Omental fat pad (tissue), 3 donors: ENCODE measurements at regions not wholly inside any gene's neighbourhood (a gene's known extent, or its start where the extent isn't known, plus 50 kb on each side); places are given as distances from the start of the nearest gene placed in this dataset.
"Not testable (repeated sequence)": the region's sequence is repeated elsewhere in the genome, so short reads cannot be mapped to it uniquely, and the experiment has no call there.

Experiments used
- ATAC-seq: fragments of 150-250 bp; one replicate; pipeline ENCODE4 v1.9.1; 2016; ENCODE audit warnings: mild to moderate bottlenecking, moderate library complexity; ENCODE audit not compliant: low FRiP score
- DNase-seq: peaks from one replicate; pipeline ENCODE4 v3.0.0-alpha.2; 2019; ENCODE audit warnings: low spot score
- CTCF ChIP-seq, 3 donors: fragments of 450-650 bp; IDR thresholded peaks; one replicate each; pipeline ENCODE4 v1.5.1; 2016 to 2017; ENCODE audit warnings: antibody characterized with exemption in 3 of 3, mild to moderate bottlenecking in 3 of 3, moderate library complexity in 2 of 3

GRCh38 chr2:226087051-226087450, 687.5 kb downstream of the NYAP2 start:
- no peak for TF ChIP-seq CTCF (IDR thresholded peaks at IDR 0.05)
- no peak for DNase-seq
- no peak for ATAC-seq

- DNase-seq (no peak), ATAC-seq (no peak)
- TF ChIP-seq CTCF (IDR thresholded peaks at IDR 0.05) = no peak
Observed at GRCh38 chr2:226086190-226086589, 686.7 kb downstream of the NYAP2 start.

- not testable (repeated sequence) for DNase-seq, ATAC-seq
Observed at GRCh38 chr2:226085425-226085824, 685.9 kb downstream of the NYAP2 start.

GRCh38 chr2:226080334-226080733, 680.8 kb downstream of the NYAP2 start:
- no peak for TF ChIP-seq CTCF (IDR thresholded peaks at IDR 0.05)
- DNase-seq = no peak
- no peak for ATAC-seq

- no peak for ATAC-seq
- no peak for TF ChIP-seq CTCF (IDR thresholded peaks at IDR 0.05)
Observed at GRCh38 chr2:226079671-226080181, 680.2 kb downstream of the NYAP2 start.

GRCh38 chr2:226079196-226079595, 679.7 kb downstream of the NYAP2 start:
- ATAC-seq (no peak), DNase-seq (no peak)
- no peak for TF ChIP-seq CTCF (IDR thresholded peaks at IDR 0.05)

More at GRCh38 chr2:226079671-226080181, 680.2 kb downstream of the NYAP2 start:
- no peak for DNase-seq

GRCh38 chr2:226078666-226079065, 679.2 kb downstream of the NYAP2 start:
- no peak for TF ChIP-seq CTCF (IDR thresholded peaks at IDR 0.05)
- ATAC-seq = no peak
- DNase-seq = no peak

GRCh38 chr2:226077841-226078240, 678.3 kb downstream of the NYAP2 start:
- TF ChIP-seq CTCF (IDR thresholded peaks at IDR 0.05) = no peak
- ATAC-seq (no peak), DNase-seq (no peak)
